ENCODE measurements at regions not wholly inside any gene's neighbourhood (a gene's known extent, or its start where the extent isn't known, plus 50 kb on each side); places are given as distances from the start of the nearest gene placed in this dataset.

DNA sequence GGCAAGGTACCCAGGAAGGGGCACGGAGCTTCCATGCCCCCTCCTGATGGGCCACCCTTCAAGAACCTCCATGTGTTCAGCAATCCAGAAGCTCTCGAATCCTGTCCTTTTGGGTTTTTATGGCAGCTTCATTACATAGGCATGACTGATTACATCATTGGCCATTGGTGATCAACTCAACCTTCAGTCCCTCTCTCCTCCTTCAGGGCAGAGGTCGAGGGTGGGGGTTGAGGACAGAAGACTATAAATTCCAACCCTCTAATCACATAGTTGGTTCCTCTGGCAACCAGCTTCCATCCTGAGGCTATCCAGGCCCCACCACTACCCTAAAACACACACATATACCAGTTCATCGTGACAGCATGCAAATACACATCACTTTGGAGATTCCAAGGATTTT is 135.7 kb downstream of the ZNF281 start:
- ChIA-PET CTCF (no interaction called here), POLR2A (no interaction called here)
- no peak for DNase-seq (ENCODE audit: extremely low spot score)
- TF ChIP-seq SP1 (IDR thresholded peaks at IDR 0.05) = no peak
- TF ChIP-seq BHLHE40 (IDR thresholded peaks at IDR 0.05; ENCODE audit: borderline replicate concordance) = no peak
- no peak for TF ChIP-seq SUZ12 (IDR thresholded peaks at IDR 0.05)
- no peak for TF ChIP-seq TARDBP (IDR thresholded peaks at IDR 0.05)

DNA sequence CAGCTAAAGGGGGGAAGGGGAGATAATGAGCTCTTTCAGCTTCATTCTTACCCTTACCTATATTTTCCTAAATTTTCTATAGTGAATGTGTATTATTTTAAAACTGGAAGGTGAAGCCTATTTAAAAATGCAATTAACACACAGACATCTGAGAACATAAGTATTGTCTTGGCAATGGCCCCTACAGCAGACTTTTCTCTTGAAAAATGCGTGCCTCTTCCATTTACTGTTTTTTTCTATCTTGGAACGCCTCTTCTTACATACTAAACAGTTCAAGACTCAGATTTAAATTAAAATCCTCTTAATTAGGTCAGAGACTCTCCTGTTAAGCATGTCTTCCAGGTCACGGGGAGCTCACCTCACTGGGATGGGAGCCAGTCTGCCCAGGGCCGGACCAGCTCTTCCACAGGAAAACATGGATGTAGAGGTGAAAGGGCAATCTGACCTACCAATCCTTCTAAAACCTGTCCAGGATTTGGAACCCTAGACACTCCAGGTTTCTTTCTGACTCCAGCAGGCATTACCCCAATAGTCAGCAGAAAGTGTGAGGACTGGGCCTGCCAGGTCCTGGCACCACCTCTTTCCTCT is 137.3 kb downstream of the ZNF281 start:
- ChIA-PET POLR2A (no interaction called here), CTCF (no interaction called here)
- no peak for DNase-seq (ENCODE audit: extremely low spot score)
- TF ChIP-seq FOXA1 (IDR thresholded peaks at IDR 0.05) (no peak), FOXK2 (IDR thresholded peaks at IDR 0.05) (no peak)

DNA sequence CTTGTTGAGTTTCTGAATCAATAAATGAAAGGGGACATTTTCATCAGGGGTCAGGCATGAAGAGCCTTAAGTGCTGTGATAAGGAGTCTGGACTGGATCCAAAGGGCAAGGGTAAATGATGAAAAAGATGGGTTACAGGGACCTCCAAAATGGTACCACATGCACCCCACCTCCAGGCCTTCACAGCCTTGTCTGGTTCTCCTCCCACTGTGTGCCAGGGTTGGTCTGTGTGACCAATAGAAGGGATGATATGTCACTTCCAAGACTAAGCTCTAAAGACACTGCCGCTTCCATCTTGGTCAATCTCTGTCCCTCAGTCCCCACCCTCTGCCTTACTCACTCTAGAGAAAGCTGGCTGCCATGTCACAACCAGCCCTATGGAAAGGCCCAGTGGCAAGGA is 140.6 kb downstream of the ZNF281 start:
- TF ChIP-seq SUZ12 (IDR thresholded peaks at IDR 0.05) = no peak
- TF ChIP-seq SP1 (IDR thresholded peaks at IDR 0.05) = no peak
- TF ChIP-seq ZNF384 (IDR thresholded peaks at IDR 0.05) = no peak
- TF ChIP-seq CTBP1 (IDR thresholded peaks at IDR 0.05; ENCODE audit: borderline replicate concordance) = no peak
- TF ChIP-seq ARNT (IDR thresholded peaks at IDR 0.05) = no peak
- no peak for TF ChIP-seq FOXM1 (IDR thresholded peaks at IDR 0.05; ENCODE audit: borderline replicate concordance)
- TF ChIP-seq NFRKB (IDR thresholded peaks at IDR 0.05) = no peak
- TF ChIP-seq LEF1 (IDR thresholded peaks at IDR 0.05; ENCODE audit: borderline replicate concordance) = no peak
- TF ChIP-seq FOXK2 (IDR thresholded peaks at IDR 0.05) = no peak
- TF ChIP-seq ELF4 (IDR thresholded peaks at IDR 0.05) = no peak
- no peak for TF ChIP-seq BHLHE40 (IDR thresholded peaks at IDR 0.05; ENCODE audit: borderline replicate concordance)
- TF ChIP-seq, protein P1, sequence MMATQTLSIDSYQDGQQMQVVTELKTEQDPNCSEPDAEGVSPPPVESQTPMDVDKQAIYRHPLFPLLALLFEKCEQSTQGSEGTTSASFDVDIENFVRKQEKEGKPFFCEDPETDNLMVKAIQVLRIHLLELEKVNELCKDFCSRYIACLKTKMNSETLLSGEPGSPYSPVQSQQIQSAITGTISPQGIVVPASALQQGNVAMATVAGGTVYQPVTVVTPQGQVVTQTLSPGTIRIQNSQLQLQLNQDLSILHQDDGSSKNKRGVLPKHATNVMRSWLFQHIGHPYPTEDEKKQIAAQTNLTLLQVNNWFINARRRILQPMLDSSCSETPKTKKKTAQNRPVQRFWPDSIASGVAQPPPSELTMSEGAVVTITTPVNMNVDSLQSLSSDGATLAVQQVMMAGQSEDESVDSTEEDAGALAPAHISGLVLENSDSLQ (IDR thresholded peaks at IDR 0.05) = no peak
- TF ChIP-seq FOXA1 (IDR thresholded peaks at IDR 0.05) = no peak
- no peak for TF ChIP-seq TARDBP (IDR thresholded peaks at IDR 0.05)
- no peak for TF ChIP-seq HDGF (IDR thresholded peaks at IDR 0.05; ENCODE audit: borderline replicate concordance)
- ChIA-PET POLR2A (no interaction called here), CTCF (no interaction called here)
- no peak for DNase-seq (ENCODE audit: extremely low spot score)

DNA sequence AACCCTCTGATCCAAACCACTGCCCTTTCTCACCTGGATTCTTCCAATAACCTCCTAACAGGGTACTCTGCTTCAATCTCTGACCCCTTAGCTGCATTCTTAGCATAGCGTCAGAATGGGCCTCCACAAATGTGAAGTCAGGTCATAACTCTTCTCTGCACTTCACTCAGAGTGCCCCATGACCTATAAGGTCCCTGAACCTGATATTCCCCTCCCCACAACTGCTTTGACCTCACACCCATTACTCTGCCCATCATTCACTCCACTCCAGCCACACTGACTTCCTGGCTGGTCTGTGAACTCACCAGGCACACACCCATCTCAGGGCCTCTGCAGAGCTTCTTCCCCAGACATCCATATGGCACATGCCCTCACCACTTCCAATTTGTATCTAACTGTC is 141.9 kb downstream of the ZNF281 start:
- POLR2A ChIA-PET = no interaction called here
- no peak for TF ChIP-seq FOXA1 (IDR thresholded peaks at IDR 0.05)
- no peak for TF ChIP-seq TARDBP (IDR thresholded peaks at IDR 0.05)
- no peak for TF ChIP-seq LEF1 (IDR thresholded peaks at IDR 0.05; ENCODE audit: borderline replicate concordance)
- no peak for TF ChIP-seq ZNF384 (IDR thresholded peaks at IDR 0.05)
- no peak for TF ChIP-seq FOXK2 (IDR thresholded peaks at IDR 0.05)
- TF ChIP-seq, protein P1 (IDR thresholded peaks at IDR 0.05) = no peak
- TF ChIP-seq L3MBTL2 (conservative IDR thresholded peaks at IDR 0.05) = no peak
- no peak for TF ChIP-seq FOXM1 (IDR thresholded peaks at IDR 0.05; ENCODE audit: borderline replicate concordance)
- no peak for TF ChIP-seq ELF4 (IDR thresholded peaks at IDR 0.05)
- TF ChIP-seq SP1 (IDR thresholded peaks at IDR 0.05) = no peak
- TF ChIP-seq HDGF (IDR thresholded peaks at IDR 0.05; ENCODE audit: borderline replicate concordance) = no peak
- TF ChIP-seq NFRKB (IDR thresholded peaks at IDR 0.05) = no peak
- TF ChIP-seq CTBP1 (IDR thresholded peaks at IDR 0.05; ENCODE audit: borderline replicate concordance) = no peak
- TF ChIP-seq ARNT (IDR thresholded peaks at IDR 0.05) = no peak
- TF ChIP-seq BHLHE40 (IDR thresholded peaks at IDR 0.05; ENCODE audit: borderline replicate concordance) = no peak
- TF ChIP-seq SUZ12 (IDR thresholded peaks at IDR 0.05) = no peak
- DNase-seq (ENCODE audit: extremely low spot score) = no peak
- CTCF ChIA-PET = no interaction called here

DNA sequence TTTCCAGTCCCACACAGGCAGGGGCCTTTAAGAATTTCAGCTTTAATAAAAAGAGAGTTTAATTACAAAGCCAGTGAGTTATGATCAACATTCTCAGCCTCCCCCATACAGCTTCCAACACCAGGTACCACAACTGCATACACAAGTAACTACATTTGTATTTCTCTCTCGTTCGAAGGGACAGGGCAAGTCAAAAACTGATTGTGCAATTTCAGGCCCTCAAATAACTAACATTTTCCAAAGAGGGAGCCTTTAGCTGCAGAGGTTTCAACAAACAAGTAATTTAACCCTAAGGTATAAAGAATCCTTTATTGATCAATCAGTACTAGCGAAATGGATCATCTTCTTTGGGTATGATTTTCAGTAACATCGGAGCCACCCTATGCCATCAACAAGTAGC is 142.4 kb downstream of the ZNF281 start:
- CTCF ChIA-PET = no interaction called here
- no peak for DNase-seq (ENCODE audit: extremely low spot score)
- POLR2A ChIA-PET = no interaction called here
- no peak for TF ChIP-seq SP1 (IDR thresholded peaks at IDR 0.05)
- no peak for TF ChIP-seq CTBP1 (IDR thresholded peaks at IDR 0.05; ENCODE audit: borderline replicate concordance)
- TF ChIP-seq HDGF (IDR thresholded peaks at IDR 0.05; ENCODE audit: borderline replicate concordance) = no peak
- no peak for TF ChIP-seq LEF1 (IDR thresholded peaks at IDR 0.05; ENCODE audit: borderline replicate concordance)
- no peak for TF ChIP-seq TARDBP (IDR thresholded peaks at IDR 0.05)
- no peak for TF ChIP-seq L3MBTL2 (conservative IDR thresholded peaks at IDR 0.05)
- TF ChIP-seq NFRKB (IDR thresholded peaks at IDR 0.05) = no peak
- TF ChIP-seq BHLHE40 (IDR thresholded peaks at IDR 0.05; ENCODE audit: borderline replicate concordance) = no peak
- TF ChIP-seq FOXM1 (IDR thresholded peaks at IDR 0.05; ENCODE audit: borderline replicate concordance) = no peak
- TF ChIP-seq ZNF384 (IDR thresholded peaks at IDR 0.05) = no peak
- TF ChIP-seq FOXA1 (IDR thresholded peaks at IDR 0.05) = no peak
- TF ChIP-seq, protein P1 (IDR thresholded peaks at IDR 0.05) = no peak
- TF ChIP-seq FOXK2 (IDR thresholded peaks at IDR 0.05) = no peak
- no peak for TF ChIP-seq ELF4 (IDR thresholded peaks at IDR 0.05)
- TF ChIP-seq ARNT (IDR thresholded peaks at IDR 0.05) = no peak
- TF ChIP-seq SUZ12 (IDR thresholded peaks at IDR 0.05) = no peak

DNA sequence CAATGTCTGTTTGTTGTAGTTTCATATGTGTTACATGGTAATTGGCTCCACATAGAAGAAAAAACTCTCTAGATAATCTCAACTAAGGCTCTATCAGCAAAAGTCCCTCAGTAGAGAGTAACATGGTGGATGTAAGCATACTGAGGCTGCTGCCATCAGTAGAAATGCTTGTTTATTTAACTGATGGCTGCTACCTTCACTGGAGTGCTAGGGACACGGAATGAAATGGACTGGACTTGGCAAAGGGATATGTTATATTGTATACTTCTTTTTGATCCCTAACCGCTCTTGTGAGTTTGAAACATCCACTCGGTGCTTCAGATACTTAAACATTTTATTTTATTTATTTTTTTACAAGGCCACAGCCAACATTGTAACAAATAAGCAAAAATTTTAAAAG is 143.0 kb downstream of the ZNF281 start:
- TF ChIP-seq ELF4 (IDR thresholded peaks at IDR 0.05) (no peak), SUZ12 (IDR thresholded peaks at IDR 0.05) (no peak), TARDBP (IDR thresholded peaks at IDR 0.05) (no peak), NFRKB (IDR thresholded peaks at IDR 0.05) (no peak), LEF1 (IDR thresholded peaks at IDR 0.05; ENCODE audit: borderline replicate concordance) (no peak), FOXA1 (IDR thresholded peaks at IDR 0.05) (no peak), ZNF384 (IDR thresholded peaks at IDR 0.05) (no peak), SP1 (IDR thresholded peaks at IDR 0.05) (no peak), FOXK2 (IDR thresholded peaks at IDR 0.05) (no peak), L3MBTL2 (conservative IDR thresholded peaks at IDR 0.05) (no peak)
- TF ChIP-seq, protein P1 (IDR thresholded peaks at IDR 0.05) = no peak
- ChIA-PET POLR2A (no interaction called here), CTCF (no interaction called here)
- DNase-seq (ENCODE audit: extremely low spot score) = no peak

All from HEK293T (cell line).